Hematopoietic multipotent progenitor cell treated with erythropoietin and hydrocortisone succinate and interleukin-3 and kit ligand, for 17 days (in vitro differentiated cells): ENCODE measurements at regions not wholly inside any gene's neighbourhood (a gene's known extent, or its start where the extent isn't known, plus 50 kb on each side); places are given as distances from the start of the nearest gene placed in this dataset.

Experiments used
- DNase-seq: peaks from one replicate; pipeline ENCODE4 v3.0.0-alpha.2; 2015; ENCODE audit warnings: low spot score

DNA sequence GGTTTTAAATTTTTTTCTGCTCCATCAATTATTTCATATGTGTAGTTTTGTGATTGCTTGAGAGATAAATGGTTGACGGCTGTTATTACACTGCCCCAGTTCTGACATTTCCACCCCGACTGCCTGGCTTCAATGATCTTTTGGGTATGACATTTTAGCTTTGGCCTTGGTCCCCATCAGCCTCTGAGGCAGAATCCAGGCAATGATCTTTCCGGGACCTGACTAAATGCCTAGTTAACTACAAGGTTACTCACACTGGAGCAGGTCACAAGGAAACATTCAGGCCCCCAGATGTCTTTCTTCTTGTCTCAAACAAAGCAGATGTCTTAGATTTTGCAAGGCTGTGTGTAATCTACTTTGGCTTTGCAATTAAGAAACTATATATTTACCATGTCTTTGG is 61.1 kb upstream of the TMCO5A start:
- DNase-seq, result no peak

DNA sequence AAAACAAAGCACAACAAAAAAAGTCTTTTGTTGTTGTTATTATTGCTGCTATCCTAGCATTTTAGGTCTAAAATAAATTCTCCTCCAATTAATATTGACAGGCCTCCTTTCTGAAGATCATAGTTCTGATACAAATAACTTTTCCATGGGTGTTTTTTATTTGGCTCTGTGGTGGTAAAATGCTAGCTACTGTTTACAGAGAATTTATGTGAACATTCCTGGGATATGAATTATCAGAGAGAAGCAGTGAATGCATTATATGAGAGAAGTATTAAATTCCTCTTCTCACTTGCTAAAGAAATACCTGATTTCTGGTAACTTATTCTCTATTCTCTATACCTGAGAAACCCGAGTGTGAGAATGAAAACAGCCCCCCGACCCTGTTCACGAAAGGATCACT is 57.5 kb upstream of the TMCO5A start:
- DNase-seq, result no peak

DNA sequence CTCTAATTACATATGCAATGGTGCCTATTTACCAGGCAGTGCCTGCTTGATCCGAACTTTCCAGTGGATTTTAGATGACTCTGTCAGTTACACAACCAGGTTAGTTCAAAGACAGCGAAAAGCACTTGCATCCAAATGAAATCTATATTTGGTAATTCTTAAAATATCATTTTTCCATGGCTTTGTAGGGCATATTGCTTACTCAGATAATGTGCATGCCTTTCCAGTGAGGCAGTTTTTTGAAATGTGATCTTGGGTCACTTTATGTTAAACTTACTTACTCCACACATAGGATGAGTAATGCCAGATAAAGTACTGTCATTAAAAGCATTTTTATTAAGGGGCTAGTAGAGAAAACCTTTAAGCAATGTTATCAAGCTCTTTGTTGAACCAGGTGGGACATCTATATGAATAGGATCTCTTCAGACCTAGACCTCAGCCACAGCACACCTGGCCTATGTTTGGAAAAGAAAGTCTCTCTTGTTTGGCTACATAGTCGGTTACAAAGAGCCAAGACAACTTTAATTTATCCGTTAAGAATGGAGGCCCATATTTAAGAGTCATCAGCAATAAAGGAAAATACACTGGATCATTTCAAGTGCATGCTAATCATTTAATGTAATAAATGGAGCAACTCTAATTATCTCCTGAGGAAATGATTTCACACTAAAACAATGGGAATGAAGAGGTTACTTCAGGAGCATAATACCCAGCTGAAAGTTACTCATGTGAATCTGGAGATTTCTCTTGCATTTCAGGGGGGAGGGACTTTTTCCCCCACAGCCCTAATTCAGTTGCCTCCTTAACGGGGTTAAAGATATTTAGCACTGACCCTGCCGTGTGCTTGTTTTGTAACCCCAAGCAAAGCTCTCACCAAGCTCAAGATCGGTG is 56.3 kb upstream of the TMCO5A start:
- no peak for DNase-seq

DNA sequence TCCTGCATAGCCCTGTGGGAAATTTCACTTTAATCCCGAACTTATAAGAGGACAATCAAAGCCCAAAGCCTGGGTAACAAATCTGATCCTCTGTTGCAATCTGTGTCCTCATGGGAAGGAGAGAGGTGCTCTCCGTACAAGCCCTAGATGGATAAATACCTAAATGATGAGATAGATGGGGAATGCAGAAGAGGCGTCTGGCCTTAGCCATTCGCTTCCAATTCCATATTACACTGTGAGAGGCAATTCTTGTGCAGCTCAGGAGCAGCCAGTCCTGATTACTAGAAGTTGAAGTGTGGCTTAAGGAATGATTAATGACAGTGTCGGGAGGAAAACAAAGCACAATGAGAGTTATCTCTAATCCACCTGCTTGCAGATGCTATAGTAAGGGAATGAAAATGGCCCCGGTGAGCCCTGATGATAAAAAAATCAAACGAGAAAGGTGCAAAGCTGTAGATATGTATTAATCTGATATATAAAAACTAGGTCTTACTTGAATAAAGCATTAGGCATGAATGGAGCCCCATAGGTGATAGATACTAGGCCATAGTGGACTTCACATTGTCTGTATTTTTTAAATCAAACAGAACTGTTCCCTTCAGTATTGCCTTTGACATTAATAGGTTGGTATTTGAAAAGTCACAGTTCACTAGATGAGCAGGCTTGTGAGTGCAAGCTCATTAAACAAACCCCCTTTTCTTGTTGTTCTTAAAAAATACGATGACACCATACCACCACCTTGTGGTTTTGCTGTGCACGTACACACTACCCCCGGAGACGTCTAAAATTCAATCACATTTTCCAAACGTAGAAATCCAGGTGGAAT is 54.2 kb upstream of the TMCO5A start:
- no peak for DNase-seq

DNA sequence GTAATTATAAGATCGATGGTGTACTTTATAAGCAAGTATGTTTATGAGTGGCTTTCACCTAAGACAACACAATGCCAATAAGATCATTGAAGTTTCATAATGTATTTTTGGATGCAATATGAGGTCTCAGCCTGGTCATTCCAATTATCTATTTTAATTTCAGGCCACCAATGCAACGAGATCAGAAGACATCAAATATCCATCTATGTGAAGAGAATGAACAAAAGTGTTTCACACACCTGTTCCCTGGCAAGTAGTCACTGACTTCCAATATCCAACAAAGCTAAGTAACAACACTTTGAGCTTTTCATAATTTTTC is 53.6 kb upstream of the TMCO5A start:
- no peak for DNase-seq

DNA sequence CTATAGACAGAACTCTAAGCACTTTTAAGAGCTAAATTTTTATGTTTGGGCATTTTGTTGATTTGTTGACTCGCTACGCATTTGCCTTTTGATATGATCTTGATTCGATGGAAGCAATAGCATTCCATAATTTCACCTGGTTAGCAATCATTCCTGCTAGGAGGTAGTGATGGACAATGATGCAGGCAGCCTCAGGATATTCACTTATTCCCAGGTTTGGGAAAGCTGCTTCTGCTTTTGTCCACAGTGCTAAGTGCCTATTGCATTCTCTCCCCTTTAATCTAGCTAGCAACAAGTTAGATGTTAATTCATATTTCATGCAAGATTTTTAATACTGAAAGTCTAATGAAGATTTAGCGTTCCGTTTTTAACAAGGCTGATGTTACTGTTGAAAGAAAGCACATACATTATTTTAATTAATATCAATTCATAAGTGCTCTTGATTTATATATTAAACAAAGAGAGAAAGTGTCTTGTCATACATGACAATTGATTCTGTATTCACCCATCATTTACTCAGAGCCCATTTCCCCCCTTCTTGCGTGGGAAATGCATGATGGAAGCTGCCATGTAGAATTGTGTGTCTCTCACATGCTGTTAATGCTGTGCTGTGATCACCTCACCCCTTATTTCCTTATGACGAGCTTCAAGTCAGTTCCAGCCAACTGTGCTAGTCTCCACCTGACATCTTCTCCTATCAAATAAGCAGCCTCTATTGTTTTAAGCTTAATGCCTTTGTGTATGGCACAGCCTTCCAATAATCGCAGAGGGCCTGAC is 53.0 kb upstream of the TMCO5A start:
- DNase-seq, result no peak

DNA sequence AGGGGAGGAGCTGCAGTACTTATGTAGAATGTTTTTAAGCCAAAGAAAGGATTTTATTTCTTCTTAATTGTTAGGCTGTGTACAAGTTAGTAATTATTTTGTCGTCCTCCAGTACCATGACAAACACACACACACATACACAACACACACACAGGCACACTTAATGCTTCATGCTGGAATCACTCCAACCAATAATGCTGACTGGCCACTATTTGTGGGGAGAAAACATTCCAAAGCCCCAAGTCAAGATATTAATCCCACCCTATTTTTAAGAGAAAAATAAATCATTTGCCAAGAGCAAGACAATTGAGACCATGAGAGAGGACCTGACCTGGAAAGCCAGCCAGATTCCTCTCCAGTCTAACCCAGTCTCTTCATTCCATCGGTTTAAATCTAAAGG is 51.8 kb upstream of the TMCO5A start:
- DNase-seq, result no peak
